ENCODE measurements at regions not wholly inside any gene's neighbourhood (a gene's known extent, or its start where the extent isn't known, plus 50 kb on each side); places are given as distances from the start of the nearest gene placed in this dataset.

DNA sequence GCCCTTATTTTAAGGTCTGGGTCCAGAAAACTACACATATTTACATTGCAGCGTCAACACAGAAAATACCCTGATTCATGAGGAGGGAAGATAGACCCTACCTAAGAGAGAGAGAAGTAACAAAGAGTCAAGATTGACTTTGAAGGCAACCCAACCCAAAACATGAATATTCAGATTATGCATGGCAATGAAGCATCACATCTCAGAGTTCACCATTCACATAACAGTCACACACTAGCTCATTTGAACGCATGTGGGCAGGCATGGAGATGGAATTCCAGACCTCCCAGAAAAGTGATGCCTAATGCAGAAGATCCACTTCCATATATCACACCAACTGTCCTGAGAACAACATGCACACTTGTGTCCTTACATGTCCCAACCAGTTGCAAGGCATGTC, 190.1 kb upstream of the ITGA1 start:
- no peaks in the 10 kb centered on the region for H3K9me3 ChIP-seq
- H3K4me1 ChIP-seq, result no peaks in the 10 kb centered on the region
- TF ChIP-seq, protein P1, sequence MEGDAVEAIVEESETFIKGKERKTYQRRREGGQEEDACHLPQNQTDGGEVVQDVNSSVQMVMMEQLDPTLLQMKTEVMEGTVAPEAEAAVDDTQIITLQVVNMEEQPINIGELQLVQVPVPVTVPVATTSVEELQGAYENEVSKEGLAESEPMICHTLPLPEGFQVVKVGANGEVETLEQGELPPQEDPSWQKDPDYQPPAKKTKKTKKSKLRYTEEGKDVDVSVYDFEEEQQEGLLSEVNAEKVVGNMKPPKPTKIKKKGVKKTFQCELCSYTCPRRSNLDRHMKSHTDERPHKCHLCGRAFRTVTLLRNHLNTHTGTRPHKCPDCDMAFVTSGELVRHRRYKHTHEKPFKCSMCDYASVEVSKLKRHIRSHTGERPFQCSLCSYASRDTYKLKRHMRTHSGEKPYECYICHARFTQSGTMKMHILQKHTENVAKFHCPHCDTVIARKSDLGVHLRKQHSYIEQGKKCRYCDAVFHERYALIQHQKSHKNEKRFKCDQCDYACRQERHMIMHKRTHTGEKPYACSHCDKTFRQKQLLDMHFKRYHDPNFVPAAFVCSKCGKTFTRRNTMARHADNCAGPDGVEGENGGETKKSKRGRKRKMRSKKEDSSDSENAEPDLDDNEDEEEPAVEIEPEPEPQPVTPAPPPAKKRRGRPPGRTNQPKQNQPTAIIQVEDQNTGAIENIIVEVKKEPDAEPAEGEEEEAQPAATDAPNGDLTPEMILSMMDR (IDR thresholded peaks at IDR 0.05), result no peak
- H3K36me3 ChIP-seq, result no peaks in the 10 kb centered on the region
- H3K27ac ChIP-seq, result no peak overlapping the region
- intact Hi-C loops (cut with DNase I), result no loop called here
- no peak for DNase-seq
- no peak overlapping the region for H3K9ac ChIP-seq (ENCODE audit: low read depth in 2 of 2, low read length in 2 of 2)
- no peak overlapping the region for H3K4me3 ChIP-seq
- no peaks in the 10 kb centered on the region for H3K27me3 ChIP-seq

DNA sequence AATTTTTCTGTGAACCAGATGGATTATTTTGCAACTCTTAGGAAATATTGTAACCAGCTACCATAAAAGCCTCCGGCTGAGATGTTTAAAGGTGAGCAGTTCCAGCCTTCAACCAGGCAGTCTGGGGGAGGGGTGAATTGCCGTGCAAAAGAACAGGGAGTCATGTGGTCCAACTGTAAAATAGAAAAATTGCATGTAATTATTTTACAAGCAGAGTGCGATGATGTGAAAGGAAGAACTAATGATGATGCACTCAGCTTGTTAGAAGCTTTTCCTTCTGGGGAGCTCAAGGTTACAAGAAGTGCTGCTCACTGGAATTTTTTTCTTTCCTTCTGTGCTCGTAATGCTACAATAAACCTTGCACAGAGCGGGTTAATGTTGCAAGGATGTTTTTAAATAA, 188.7 kb upstream of the ITGA1 start:
- H3K4me1 ChIP-seq, result no peaks in the 10 kb centered on the region
- intact Hi-C loops (cut with DNase I), result no loop called here
- DNase-seq, result no peak

DNA sequence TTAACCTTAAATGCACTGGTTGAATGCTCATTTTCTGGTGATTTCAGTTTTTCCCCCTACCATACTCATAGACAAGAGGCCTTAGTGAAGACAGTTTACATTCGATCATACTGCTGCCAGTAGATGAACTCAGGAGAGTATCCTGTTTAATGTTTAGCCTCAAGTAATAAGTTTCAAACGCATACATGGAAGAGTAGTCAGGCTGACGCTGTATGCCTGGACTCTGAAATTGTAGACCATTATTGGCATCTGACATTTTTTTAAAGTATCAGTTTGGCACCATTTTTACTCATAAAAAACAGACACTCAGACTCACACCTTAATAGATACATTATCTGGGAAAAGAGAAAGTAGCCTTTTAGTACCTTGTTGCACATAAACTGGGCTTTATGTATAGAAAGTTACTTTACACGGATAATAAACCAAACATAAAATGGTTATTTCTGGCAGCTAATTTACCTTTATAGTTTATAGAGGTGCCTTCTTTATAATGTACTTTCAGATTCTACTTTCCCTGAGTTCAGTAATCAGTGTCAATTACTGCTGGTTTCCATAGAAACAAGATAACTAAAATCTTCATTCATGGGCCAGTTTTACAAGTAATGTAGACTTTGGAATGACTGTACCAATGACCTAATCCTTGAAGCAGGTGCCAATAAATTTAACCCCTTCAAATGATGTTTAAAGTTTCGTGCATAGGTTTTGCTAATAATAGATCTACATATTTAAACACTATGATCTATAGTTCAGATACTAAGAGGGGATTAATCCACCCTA, 183.8 kb upstream of the ITGA1 start:
- TF ChIP-seq, protein P1 (IDR thresholded peaks at IDR 0.05), result no peak
- H3K9ac ChIP-seq (ENCODE audit: low read depth in 2 of 2, low read length in 2 of 2), result no peak overlapping the region
- H3K27ac ChIP-seq, result no peak overlapping the region
- intact Hi-C loops (cut with DNase I), result no loop called here
- no peak for DNase-seq
- no peaks in the 10 kb centered on the region for H3K36me3 ChIP-seq
- H3K4me3 ChIP-seq, result no peak overlapping the region
- no peaks in the 10 kb centered on the region for H3K9me3 ChIP-seq
- no peaks in the 10 kb centered on the region for H3K4me1 ChIP-seq
- H3K27me3 ChIP-seq, result no peaks in the 10 kb centered on the region

More for the DNA sequence above, 188.7 kb upstream of the ITGA1 start:
- H3K27ac ChIP-seq, result no peak overlapping the region
- no peaks in the 10 kb centered on the region for H3K9me3 ChIP-seq
- no peak overlapping the region for H3K4me3 ChIP-seq
- H3K27me3 ChIP-seq, result no peaks in the 10 kb centered on the region
- no peaks in the 10 kb centered on the region for H3K36me3 ChIP-seq
- TF ChIP-seq, protein P1 (IDR thresholded peaks at IDR 0.05), result no peak
- no peak overlapping the region for H3K9ac ChIP-seq (ENCODE audit: low read depth in 2 of 2, low read length in 2 of 2)

- Histone ChIP-seq H3K9ac (ENCODE audit: low read depth in 2 of 2, low read length in 2 of 2) (no peak overlapping the region), H3K36me3 (no peaks in the 10 kb centered on the region), H3K27me3 (no peaks in the 10 kb centered on the region), H3K4me3 (no peak overlapping the region), H3K9me3 (no peaks in the 10 kb centered on the region), H3K4me1 (no peaks in the 10 kb centered on the region), H3K27ac (no peak overlapping the region)
- DNase-seq, result no peak
- TF ChIP-seq, protein P1 (IDR thresholded peaks at IDR 0.05), result no peak
- intact Hi-C loops (cut with DNase I), result no loop called here
Measured at GRCh38 chr5:52605317-52606313, 182.1 kb upstream of the ITGA1 start.

DNA sequence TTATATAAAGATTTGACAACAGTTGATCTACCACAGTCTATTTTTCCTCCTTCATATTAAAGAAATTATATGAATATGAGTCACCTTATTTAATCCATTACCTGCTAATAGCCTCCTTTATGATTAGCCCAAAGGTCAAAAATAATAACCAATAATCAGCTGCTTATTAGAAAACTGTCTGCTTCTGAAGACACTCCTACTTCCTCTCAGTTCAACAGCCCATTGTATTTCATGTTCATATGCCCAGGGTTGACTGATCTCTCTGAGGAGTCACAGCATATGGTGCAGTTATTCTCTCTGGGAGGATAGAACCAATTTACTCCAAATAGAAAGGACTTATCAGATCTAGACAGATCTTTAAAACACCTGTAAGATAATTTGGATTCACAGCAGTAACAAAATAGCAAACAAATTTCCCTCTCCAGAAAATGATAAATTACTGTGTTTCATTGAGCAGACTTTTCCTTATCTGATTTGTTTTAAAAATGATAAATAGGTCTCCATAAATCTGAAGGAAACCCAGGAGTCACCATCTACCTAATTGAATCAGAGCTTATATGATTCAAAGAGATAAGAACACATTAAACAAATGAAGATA, 180.4 kb upstream of the ITGA1 start:
- Histone ChIP-seq H3K9me3 (no peaks in the 10 kb centered on the region), H3K27me3 (no peaks in the 10 kb centered on the region), H3K9ac (ENCODE audit: low read depth in 2 of 2, low read length in 2 of 2) (no peak overlapping the region), H3K4me1 (no peaks in the 10 kb centered on the region), H3K27ac (no peak overlapping the region), H3K36me3 (no peaks in the 10 kb centered on the region), H3K4me3 (no peak overlapping the region)
- no peak for DNase-seq
- TF ChIP-seq, protein P1 (IDR thresholded peaks at IDR 0.05), result no peak
- intact Hi-C loops (cut with DNase I), result no loop called here

Measured in colonic mucosa (tissue), 4 donors.